IPS-NIHi7 (cell line): ENCODE measurements at regions not wholly inside any gene's neighbourhood (a gene's known extent, or its start where the extent isn't known, plus 50 kb on each side); places are given as distances from the start of the nearest gene placed in this dataset.
"Not testable (repeated sequence)": the region's sequence is repeated elsewhere in the genome, so short reads cannot be mapped to it uniquely, and the experiment has no call there.

Experiments used
- DNase-seq: peaks from one replicate; pipeline ENCODE4 v3.0.0; 2012; ENCODE audit warnings: mixed read lengths; ENCODE audit errors: extremely low spot score

DNA sequence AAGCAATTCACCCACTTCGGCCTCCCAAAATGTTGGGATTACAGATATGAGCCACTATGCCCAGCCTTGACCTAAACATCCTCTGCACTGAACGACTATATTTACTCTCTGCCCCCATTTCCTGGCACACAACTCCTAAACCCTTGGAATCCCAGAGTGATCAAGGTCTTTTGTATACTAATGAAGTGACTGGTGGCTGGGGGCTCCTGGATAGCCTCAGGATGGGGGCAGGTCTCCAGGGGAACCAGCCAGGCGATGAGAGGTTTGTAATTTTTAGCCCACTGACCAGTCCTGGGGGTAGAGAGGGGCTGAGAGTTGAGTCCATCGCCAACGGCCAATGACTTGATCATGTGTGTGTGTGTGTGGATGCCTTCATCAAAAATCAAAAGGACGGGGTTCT is 71.1 kb downstream of the FAM50B start:
- DNase-seq: no peak

DNA sequence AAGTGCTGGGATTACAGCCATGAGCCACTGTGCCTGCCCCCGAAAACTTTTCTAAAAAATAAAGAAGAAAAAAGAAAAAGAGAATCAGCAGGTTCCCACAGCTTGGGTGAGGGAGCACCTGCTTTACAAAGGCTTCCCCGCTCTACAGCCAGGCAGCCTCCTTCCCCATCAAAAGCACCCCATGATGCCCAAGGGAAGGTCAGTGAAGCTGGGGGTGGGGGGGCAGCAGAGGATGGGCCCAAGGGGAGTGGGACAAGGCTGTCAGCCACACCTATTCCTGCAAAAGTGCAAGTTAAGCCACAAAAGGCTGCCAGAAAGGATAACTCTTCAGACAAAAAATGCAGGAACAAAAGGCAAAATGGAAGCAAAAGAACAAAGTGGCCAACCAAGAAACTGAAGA is 72.5 kb downstream of the FAM50B start:
- DNase-seq: no peak

DNA sequence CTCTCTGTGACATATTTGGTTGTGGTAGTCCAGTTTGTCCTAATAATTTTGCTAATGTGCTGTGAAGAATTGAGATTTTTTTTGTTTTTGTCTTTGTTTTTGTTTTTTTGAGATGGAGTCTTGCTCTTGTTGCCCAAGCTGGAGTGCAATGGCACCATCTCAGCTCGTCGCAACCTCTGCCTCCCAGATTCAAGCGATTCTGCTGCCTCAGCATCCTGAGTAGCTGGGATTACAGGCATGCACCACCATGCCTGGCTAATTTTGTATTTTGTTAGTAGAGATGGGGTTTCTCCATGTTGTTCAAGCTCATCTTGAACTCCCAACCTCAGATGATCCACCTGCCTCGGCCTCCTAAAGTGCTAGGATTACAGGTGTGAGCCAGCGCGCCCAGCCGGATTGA is 73.4 kb downstream of the FAM50B start:
- not testable (repeated sequence) for DNase-seq

DNA sequence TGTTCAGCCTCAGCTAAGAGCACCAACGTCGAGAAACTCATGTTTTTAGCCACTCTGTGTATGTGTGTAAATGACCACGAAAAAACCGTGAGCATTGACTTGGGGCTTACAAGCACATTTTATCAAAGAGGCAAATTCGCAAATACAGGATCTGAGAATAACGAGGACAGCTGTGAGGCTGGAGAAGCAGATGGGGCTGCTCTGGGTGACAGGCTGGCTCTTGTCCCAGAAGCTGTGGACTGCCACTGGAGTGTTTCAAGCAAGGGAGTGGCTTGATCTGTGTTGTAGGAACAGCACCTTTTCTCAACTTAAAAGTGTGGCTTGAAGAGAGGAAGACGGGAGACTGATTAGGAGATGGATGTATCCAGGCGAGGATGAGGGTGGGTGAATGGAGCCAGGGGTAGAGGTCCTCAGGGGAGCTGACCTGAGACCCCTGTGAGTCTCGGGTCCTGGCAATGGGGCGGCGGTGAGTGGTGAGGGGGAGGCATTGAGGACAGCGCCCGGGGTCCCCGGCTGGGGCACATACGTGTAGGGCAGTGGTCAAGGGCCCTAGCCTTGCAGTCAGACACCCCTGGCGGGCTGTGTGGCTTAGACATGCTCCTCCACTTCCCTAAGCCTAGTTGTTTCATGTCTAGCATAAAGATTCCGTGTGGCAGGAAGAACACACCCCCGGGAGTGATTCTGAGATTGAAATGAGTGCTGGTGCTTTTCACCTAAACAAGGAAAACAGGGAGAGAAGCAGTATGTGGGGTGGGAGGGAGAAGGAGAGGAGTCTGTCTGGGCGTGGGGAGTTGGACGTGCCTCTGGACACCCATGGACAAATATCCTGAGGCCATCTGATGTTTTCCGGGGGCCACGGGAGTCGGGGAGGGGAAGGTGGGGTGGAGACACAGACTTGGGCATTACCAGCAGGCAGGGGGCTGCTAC is 76.3 kb downstream of the FAM50B start:
- DNase-seq: not testable (repeated sequence)

DNA sequence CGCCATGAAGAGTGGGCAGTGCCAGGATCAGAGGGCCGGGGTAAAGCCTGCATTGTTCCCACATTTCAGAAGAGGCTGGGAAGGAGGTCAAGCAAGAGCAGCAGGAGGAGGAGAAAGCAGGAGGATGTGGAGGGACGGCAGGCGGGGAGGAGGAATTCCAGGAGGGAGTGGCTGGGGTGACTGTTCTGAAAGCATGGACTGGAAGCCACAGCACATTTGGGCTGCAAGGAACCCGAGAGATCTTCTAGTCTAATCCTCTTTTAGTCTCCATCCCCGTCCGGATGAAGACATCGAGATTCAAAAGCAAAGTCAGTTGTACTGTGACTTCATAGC is 76.9 kb downstream of the FAM50B start:
- DNase-seq: no peak

DNA sequence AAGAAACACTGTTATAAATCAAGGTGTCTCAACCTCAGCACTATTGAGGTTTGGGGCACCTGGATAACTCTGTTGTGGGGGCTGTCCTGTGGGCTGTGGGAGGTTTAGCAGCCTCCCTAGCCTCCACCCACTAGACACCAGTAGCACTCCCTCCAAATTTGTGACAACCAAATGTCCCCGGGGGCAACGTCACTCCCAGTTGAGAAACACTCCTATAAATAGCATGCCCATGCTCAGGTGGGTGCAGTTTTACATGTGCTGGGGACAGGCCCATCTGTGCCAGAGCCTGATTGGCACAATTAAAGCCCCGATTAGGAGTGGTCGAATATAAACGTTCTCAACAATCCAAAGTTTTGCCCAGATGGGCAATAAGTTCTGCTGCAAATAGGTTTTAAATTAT is 78.9 kb downstream of the FAM50B start:
- DNase-seq: no peak

DNA sequence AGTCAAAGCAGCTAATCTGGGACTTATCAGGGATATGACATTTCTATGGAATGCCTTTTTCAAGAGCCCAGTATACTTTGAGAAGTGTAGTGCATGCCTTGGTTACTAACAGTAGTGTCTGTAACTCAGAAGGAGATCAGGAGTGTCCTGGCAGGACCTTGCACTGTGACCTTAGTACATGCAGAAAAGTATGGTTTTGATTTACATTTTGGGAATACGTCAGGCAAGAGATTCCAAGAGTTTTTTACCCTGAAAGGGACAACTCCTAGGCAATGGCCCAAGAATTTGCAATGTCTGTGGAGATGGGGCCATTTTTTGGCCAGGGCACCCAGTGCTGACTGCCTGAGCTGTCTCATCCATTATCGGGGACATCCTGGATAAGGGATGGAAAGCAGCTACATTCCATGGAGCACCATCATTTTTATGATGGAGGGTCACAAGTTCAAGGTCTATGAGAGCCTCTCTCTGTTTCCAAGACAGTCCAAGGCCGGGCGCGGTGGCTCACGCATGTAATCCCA is 80.2 kb downstream of the FAM50B start:
- DNase-seq: no peak

DNA sequence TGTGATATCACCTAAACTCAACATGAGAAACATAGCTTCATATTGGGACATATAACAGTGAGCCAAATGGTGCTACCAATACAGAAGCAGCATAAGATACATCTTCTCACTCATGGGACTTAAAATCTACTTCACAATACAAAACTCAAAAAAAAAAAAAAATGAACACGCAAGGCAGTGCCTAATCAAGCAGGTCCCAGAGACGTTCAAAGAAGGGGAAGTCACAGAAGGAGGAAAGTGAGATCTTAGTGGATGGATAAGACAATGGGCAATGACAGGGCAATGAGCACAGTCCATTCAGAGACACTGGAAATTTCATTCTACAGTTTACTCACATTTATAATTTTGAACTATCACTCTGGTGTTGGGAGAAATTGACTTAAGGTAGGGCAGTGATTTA is 88.3 kb downstream of the FAM50B start:
- no peak for DNase-seq

DNA sequence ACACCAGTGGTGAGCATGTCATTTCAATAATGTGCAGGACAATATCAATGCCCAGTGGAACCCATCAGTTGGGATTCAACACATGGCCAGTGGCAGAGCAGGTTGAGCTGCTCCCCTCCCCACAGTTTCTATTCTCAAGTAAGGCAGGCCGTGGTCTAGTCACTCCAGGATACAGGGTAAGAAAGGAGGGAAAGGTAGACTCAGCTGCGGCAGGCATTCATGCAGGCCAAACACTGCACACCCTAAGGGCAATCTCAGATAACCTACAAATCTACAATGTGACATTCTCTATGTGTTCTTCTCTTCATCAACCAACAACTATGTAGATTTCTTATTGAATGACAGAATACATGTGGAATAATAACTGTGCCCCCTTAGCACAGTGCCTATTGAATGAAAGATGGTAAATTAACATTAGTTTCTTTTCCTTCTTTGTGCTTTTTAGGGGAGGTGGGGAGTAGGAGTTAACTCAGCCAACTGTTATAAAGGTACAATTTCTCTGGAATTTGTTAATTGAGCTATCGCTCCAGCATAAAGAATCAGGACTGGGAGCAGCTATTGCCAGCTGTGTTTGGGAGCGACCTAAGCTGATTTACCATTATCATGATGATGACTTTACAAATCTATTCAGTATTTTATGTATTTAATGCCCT is 89.7 kb downstream of the FAM50B start:
- no peak for DNase-seq

DNA sequence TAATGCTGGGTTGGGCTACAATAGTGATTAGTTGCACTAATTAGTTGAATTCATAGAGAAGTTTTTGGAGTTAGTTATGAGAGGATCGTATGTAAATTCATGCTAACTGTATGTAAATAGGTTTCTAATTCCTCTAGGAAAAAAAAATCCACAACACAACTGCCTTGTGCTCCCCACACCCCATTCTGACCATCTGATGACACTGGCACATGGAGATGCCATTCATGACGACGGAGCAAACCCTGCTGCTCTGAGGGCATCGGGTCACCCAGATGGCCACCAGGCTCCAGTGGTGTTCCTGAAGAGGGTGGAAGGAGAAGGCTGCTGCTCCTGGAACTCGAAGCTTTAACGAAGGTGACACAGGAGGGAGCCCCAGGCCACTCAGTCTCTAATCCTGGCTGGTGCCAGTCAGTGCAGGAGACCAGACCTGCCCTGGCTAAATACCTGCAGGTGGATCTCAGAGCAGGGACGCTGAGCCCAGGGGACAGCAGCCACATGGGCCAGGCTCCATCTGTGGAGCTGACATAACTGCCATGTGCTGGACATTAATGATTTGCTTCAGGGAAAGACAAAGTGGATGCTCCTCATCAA is 90.3 kb downstream of the FAM50B start:
- no peak for DNase-seq

DNA sequence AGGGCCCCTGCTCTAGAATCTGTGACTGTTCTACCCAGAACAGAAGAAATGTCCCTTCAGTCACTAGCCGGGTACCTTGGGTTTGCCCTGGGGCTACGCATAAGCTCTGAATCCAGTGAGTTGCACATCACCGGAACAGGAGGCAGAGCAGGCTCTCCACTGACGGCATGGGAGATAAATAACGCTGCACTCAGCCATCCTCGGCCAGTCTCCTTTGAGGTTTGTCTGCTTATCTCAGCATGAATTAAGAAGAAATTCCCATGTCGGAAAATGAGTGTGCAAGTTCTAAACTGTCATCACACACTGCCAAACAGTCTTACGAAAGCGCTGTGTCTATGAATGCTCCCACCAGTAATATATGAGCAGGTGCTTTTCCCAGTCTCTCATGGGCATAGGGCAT is 90.8 kb downstream of the FAM50B start:
- DNase-seq: no peak

DNA sequence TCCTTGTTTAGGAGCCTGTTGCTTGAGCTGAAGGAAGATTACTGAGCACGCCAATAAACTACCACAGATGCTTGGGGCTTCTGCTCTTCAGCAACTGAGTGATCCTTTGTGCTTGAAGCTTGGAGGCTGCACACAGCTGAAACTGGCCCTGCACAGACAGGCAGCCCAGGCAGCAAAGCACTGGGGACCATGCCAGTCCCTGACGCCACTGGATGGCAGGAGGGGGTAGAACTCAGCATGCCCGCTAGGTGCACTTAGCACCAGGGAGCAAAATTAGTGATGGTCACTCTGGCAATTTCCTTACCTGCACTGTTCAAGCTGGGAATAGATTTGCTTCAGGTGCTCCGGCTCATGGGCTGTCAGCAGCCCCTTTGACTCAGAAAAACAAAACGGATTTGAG is 91.5 kb downstream of the FAM50B start:
- DNase-seq: no peak

DNA sequence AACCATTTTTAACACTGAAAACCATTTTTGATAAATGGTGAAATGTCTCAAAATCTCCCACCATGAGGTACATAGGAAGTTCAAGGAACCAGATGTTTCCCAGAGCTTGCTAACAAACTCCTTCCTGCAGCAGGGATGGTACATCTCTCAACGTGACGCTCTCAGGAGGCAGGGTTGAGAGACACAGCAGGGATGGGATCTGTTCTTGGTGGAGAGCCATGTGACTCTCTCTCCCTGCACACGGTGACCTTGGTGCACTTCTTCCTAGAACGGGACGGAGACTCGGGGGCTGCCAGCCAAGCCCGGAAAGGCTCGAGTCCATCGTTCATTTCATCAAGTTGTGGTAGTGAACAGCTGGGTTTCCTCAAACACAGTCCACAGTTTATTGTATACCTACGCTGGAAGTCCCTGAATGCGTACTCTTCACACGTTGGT is 94.2 kb downstream of the FAM50B start:
- DNase-seq: no peak

DNA sequence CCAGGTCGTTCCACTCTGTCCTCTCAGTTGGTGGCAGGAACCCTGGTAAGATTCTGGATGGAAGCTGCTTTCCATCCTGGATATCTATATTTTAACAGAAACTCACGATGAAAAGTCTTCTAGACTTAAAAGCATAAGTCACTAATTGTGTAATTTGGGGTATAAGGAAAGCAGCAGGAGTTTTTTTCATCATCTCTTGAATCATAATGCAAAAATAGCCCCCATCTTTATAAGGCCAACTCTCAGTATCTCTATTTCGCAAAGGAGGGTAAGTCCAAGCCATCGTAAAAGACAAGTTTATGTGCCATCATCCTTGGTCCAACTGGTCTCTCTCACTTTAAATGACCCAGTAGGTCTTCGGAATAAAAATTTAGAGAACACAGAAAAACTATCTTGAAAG is 95.1 kb downstream of the FAM50B start:
- no peak for DNase-seq

DNA sequence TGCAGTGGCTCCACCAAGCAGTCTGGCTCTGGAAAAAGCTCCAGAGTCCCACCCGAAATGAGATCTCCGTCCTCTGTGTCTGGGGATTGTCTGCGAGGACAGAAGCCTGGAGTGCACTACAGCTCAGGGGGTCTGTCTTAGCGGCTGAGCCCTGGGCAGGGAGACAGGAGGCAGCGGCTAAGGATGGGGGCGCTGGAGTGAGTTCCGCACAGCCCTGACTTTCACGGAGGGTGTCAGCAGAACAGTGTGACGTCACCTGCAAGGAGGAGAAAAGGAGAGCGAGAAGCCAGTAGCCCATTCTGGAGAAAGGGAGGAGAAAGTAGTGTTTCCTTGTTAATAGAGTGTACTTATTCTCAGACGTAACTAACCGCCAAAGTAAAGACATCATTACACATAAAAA is 97.6 kb downstream of the FAM50B start:
- no peak for DNase-seq

DNA sequence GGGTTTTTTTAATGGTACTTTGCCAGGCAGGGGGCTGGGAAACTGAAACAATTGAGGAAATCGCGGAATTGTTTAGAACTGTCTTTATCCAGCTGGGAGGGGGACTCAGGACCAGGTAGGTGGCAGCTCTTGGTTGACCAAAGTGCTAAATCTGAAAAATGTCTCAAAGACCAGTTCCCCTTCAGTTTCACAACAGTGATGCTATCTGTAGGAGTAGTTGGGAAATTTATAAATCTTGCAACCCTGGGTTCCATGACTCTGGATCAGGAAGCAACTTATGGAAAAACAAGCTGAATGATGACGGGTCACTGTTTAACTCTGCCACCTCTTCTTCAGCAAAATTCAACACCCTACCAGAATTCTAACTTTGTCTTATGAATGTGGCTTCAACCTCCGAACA is 99.7 kb downstream of the FAM50B start:
- no peak for DNase-seq

DNA sequence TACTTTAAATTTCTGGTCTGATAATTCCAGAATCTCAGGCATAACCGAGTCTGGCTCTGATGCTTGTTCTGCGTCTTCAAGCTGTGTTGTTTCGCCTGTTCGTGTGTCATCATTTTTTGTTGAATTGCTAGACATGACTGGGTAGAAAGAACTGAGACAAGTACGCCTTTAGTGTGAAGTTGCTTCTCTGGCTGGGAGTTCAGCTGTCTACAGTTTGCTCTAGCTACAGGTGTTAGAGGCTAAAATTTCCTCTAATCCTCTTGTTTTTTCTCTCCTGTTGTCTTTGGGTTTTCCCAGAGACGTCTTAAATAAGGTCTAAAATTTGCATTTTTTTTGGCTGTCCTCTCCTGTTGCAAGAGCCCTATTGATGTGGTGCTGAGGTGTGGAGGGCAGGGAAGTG is 100.3 kb downstream of the FAM50B start:
- DNase-seq: no peak

DNA sequence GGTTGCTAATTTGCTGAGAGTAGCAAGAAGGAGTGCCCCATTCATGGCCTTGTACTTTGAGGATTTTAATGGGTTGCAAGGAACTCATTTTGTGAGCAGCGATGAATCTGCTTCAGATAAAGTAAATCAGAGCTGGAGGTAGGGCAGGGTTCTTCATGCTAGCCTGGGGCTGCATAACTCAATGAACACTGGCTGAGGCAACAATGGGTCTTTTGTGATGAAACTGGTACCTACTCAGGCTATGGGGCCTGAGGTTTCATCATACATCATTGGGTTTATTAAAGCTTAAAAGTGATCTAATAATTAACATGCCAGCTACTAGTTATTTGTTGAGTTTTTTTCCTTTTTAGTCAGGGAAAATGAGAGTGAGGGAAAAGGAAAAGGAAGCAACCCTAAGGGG is 106.9 kb downstream of the FAM50B start:
- DNase-seq: no peak

DNA sequence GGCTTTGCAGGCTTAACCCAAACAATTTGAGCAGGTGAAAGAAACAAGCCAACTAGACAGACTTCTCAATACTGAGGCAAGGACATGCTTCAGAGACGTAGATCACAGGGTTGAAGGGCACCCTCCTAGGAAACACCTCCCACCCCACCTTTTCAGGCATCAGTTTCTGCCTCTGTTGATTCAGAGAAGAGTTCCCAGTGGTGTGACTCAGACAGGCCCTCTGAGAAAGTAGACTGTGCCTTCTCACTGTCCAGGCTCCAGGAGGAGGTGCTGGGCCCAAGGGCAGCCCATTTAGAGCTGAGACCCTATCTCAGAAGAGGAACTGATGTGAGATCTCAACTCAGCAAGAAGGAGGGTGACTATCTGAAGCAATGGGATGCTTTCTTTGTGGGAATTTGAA is 108.1 kb downstream of the FAM50B start:
- DNase-seq: no peak

DNA sequence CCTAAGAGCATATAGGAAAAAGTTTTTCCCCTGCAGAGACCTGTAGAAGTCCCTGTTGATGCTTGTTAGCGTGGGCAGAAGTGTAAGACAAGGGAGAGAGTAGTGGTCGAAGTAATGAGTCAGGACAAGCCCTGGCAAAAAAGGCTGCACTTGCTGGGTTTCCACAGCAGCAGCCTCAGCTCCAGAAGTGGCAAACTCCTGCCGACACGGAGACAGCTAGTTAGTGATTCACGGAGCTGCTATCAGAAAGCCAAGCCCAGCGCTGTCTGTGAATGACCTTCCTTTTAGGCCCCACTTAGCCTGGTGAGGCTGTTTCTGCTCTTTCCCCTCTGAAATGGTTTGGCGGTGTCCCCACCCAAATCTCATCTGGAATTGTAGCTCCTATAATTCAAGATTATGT is 109.1 kb downstream of the FAM50B start:
- DNase-seq: no peak

DNA sequence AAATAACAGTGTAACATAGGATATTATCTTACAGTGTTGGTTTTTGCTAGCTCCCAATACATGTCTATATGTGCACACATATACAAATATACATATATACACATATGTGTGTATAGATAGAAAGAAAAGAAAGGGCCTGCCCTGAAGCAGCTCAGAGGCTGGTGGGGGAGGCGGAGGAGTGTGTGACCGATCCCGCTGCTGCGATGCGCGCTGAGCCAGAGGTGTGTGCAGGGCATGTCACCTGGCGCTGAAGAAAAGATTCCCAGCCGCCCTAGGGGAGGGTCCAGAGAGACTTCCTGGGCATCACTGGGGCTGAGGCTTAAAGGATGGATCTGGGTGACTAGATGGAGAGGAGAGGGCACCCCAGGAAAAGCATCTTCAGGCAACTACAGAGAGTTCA is 110.2 kb downstream of the FAM50B start:
- DNase-seq: no peak

DNA sequence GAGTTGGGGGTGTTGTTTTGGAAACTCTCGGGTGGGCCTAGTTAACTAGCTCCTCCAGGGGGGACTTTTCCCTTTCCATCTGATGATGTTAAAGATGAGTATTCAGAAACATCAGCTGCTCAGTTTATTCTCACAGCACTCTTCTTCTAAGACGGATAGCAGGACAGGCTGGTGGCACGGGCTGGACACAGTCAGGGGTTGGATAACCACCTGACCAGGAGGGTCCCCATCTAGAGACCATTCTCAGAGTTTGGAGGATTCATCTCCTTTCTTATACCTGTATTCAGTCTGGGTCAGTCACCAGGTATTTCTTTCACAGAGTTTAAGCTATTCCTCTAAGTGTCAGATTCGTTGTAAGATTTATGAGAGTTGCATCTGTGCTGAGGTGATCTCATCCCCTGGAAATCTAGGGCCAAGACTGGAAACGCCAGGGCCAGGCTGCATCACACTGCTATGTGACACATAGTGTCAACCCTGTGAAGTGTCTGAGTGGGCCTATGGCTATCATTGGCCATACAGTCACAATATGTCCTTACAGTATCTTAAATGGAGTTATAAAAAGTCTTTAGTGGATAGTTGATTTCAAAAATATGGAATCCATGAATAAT is 111.7 kb downstream of the FAM50B start:
- no peak for DNase-seq
